Mammary epithelial cell (primary cell): ENCODE measurements at regions not wholly inside any gene's neighbourhood (a gene's known extent, or its start where the extent isn't known, plus 50 kb on each side); places are given as distances from the start of the nearest gene placed in this dataset.

Experiments used
- EZH2 ChIP-seq: IDR thresholded peaks from 2 replicates; pipeline ENCODE4 v1.6.1; 2012; ENCODE audit warnings: low read length, inconsistent platforms, borderline replicate concordance
- TF ChIP-seq, protein P1 (sequence below), 2 donors: IDR thresholded peaks in 1 of 2; conservative IDR thresholded peaks in 1 of 2; 2 replicates each; pipeline ENCODE4 v1.5.1; 2011 to 2012; ENCODE audit warnings: inconsistent platforms in 2 of 2, low read length in 2 of 2, mild to moderate bottlenecking in 2 of 2, control low read depth in 1 of 2, low read depth in 1 of 2; ENCODE audit not compliant: insufficient read depth in 1 of 2; ENCODE audit errors: extremely low read depth in 1 of 2

DNA sequence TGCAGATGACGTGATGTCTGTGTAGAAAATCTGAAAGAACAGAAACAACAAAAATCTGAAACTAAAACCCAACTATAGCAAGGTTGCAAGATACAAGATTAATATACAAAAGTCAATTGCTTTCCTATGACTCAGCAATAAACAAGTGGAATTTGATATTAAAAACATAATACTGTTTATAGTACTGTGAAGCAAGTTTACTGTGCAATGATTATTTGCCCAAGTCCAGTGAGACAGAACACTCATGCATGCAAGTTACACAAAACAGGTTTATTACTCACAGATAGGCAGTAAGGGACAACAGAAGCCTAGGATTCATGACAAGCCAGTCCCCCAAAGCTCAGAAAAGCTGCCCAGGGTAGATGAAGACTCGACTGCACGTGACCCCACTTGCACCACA, 62.4 kb upstream of the RAB4A start:
- TF ChIP-seq, protein P1, sequence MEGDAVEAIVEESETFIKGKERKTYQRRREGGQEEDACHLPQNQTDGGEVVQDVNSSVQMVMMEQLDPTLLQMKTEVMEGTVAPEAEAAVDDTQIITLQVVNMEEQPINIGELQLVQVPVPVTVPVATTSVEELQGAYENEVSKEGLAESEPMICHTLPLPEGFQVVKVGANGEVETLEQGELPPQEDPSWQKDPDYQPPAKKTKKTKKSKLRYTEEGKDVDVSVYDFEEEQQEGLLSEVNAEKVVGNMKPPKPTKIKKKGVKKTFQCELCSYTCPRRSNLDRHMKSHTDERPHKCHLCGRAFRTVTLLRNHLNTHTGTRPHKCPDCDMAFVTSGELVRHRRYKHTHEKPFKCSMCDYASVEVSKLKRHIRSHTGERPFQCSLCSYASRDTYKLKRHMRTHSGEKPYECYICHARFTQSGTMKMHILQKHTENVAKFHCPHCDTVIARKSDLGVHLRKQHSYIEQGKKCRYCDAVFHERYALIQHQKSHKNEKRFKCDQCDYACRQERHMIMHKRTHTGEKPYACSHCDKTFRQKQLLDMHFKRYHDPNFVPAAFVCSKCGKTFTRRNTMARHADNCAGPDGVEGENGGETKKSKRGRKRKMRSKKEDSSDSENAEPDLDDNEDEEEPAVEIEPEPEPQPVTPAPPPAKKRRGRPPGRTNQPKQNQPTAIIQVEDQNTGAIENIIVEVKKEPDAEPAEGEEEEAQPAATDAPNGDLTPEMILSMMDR (conservative IDR thresholded peaks at IDR 0.05 in 1 of 2, IDR thresholded peaks at IDR 0.05 in 1 of 2; ENCODE audit: extremely low read depth in 1 of 2, insufficient read depth in 1 of 2, low read depth in 1 of 2, low read length in 2 of 2) = no peak
- TF ChIP-seq EZH2 = no peak
